Progenitor cell of endocrine pancreas (in vitro differentiated cells): ENCODE measurements at regions not wholly inside any gene's neighbourhood (a gene's known extent, or its start where the extent isn't known, plus 50 kb on each side); places are given as distances from the start of the nearest gene placed in this dataset.

Source experiments
- DNase-seq: peaks from one replicate; pipeline ENCODE4 v3.0.0; 2021; ENCODE audit warnings: low spot score; ENCODE audit not compliant: unreplicated experiment
- H3K27ac Mint-ChIP-seq: 2 replicates; pipeline ENCODE4 v1.8.0; 2021; ENCODE audit warnings: mild to moderate bottlenecking, moderate library complexity, mixed read lengths
- H3K27me3 Mint-ChIP-seq: 2 replicates; pipeline ENCODE4 v1.8.0; 2021; ENCODE audit warnings: mixed read lengths
- H3K36me3 Mint-ChIP-seq: 2 replicates; pipeline ENCODE4 v1.8.0; 2022; ENCODE audit warnings: mixed read lengths; ENCODE audit not compliant: insufficient read depth
- H3K4me1 Mint-ChIP-seq: 2 replicates; pipeline ENCODE4 v1.8.0; 2021; ENCODE audit warnings: low read depth, mixed read lengths
- H3K4me3 Mint-ChIP-seq: 2 replicates; pipeline ENCODE4 v1.8.0; 2021; ENCODE audit warnings: low read depth, mild to moderate bottlenecking, moderate library complexity, mixed read lengths
- H3K9me3 Mint-ChIP-seq: 2 replicates; pipeline ENCODE4 v1.8.0; 2021; ENCODE audit warnings: low read depth, mixed read lengths
- CTCF ChIP-seq: fragments of 200-600 bp; sonication (generic); IDR thresholded peaks from one replicate; pipeline ENCODE4 v1.5.0; 2021; ENCODE audit warnings: antibody characterized with exemption, mild to moderate bottlenecking; ENCODE audit not compliant: unreplicated experiment

DNA sequence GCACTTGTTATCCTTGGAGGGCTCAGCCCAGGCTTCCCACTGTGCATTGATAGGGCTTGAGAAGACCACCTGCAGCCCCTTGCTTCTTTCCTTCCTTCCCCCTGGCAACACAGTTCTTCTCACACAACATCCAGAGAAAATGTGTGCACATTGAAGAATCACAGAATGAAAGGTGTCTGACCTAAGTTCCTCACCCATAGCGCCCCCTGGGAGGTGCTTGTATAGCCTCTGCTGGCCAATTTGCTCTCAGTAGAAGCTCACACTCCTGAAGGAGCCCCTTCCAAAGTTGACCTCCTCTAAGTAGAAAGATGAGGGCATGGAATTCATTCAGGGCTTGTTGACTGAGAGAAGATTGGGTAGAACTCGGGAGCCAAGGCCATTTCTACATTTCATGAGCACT lies 758.4 kb upstream of the KLHL29 start:
- Mint-ChIP-seq H3K36me3 (no peaks in the 10 kb centered on the region), H3K27me3 (peaks cover 5% of the 10 kb centered on the region), H3K27ac (no peak overlapping the region), H3K4me1 (peaks cover 21% of the 10 kb centered on the region), H3K9me3 (peaks cover 2% of the 10 kb centered on the region), H3K4me3 (no peak overlapping the region)
- TF ChIP-seq CTCF = peak; percentile 24
- DNase-seq = no peak

DNA sequence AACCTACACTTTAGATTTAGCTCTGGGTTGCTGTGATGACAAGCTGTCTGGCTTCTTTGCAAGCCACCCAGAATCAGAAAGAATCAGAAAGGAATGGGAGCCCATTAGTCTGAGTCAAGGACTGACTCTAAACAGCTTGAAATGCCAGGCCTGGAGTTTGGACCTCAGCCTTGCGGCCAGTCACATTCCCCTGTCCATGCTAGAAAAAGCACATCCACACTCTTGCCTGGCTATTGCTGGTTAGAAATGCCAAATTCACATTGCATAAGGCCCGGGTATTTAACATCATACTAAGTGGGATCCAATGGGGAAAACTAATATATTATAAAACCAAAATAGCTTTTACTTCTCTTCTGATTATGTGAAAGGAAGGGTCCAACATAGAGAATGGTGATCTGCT lies 756.8 kb upstream of the KLHL29 start:
- H3K27ac Mint-ChIP-seq = no peak overlapping the region
- no peak for DNase-seq
- H3K4me1 Mint-ChIP-seq = peaks cover 18% of the 10 kb centered on the region
- no peaks in the 10 kb centered on the region for H3K27me3 Mint-ChIP-seq
- TF ChIP-seq CTCF = no peak
- peaks cover 3% of the 10 kb centered on the region for H3K9me3 Mint-ChIP-seq
- H3K4me3 Mint-ChIP-seq = no peak overlapping the region
- H3K36me3 Mint-ChIP-seq = no peaks in the 10 kb centered on the region

DNA sequence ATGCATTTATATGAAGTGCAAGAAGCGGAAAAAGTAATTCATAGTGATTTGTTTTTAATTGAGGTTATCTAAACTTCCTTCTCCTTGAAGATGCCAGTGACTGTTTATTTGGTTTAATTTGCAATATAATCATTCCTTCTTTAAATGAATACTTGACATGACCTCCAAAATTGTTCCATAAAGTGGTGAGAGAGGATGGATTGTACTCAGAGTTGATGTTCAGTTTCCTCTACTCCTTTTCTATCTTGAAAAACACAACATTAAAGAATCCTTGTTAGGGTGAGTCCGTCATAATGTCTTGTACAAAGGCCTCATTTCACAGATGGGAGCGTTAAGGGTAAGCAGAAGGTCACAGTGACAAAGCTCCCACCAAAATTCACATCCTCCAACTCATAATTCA lies 756.1 kb upstream of the KLHL29 start:
- H3K9me3 Mint-ChIP-seq = peaks cover 3% of the 10 kb centered on the region
- peaks cover 18% of the 10 kb centered on the region for H3K4me1 Mint-ChIP-seq
- no peak for TF ChIP-seq CTCF
- no peaks in the 10 kb centered on the region for H3K27me3 Mint-ChIP-seq
- H3K27ac Mint-ChIP-seq = no peak overlapping the region
- H3K36me3 Mint-ChIP-seq = no peaks in the 10 kb centered on the region
- no peak for DNase-seq
- no peak overlapping the region for H3K4me3 Mint-ChIP-seq

DNA sequence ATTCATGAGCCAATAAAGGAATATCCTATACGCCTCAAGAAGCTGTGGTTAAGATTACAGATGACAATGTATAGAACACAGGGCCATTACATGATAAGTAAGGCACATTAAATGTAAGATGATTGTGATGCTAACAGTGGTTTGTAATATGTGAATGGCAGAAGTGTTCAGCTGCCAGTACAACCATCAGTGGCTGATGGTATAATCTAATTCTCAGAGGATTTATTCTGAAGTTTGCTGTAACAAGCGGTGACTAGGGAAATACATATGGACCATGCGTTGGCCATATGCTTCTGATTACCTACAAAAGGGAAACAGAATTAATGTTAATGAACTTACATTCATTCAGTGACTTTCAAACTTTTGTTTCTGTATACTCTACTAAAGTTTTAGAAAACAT lies 750.8 kb upstream of the KLHL29 start:
- H3K36me3 Mint-ChIP-seq = no peaks in the 10 kb centered on the region
- no peaks in the 10 kb centered on the region for H3K27me3 Mint-ChIP-seq
- peaks cover 8% of the 10 kb centered on the region for H3K4me1 Mint-ChIP-seq
- no peak for DNase-seq
- H3K27ac Mint-ChIP-seq = no peak overlapping the region
- no peak for TF ChIP-seq CTCF
- H3K4me3 Mint-ChIP-seq = no peak overlapping the region
- H3K9me3 Mint-ChIP-seq = peaks cover 3% of the 10 kb centered on the region

DNA sequence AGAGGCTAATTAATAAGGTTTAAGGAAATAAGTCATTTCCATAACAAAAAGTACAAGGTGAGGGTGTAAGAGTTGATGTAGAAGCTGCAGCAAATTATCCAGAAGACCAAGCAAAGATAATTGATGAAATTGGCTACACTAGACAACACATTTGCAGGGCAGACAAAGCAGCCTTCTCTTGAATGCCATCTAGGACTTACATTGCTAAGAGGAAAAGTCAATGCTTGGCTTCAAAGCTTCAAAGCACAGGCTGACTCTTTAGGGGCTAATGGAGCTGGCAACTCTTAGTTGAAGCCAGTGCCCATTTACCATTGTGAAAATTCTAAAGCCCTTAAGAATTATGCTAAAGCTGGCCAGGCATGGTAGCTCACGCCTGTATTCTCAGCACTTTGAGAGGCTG lies 728.6 kb upstream of the KLHL29 start:
- no peaks in the 10 kb centered on the region for H3K27me3 Mint-ChIP-seq
- DNase-seq = no peak
- H3K4me1 Mint-ChIP-seq = peaks cover 2% of the 10 kb centered on the region

More for the DNA sequence above, 728.6 kb upstream of the KLHL29 start:
- no peak for TF ChIP-seq CTCF
- Mint-ChIP-seq H3K36me3 (no peaks in the 10 kb centered on the region), H3K27ac (no peak overlapping the region), H3K4me3 (no peak overlapping the region), H3K9me3 (no peaks in the 10 kb centered on the region)
